IMR-90 (cell line): ENCODE measurements at regions not wholly inside any gene's neighbourhood (a gene's known extent, or its start where the extent isn't known, plus 50 kb on each side); places are given as distances from the start of the nearest gene placed in this dataset.

Experiments
- ATAC-seq: fragments of 200-7000 bp; cut with Tn5 transposase; 2 replicates; pipeline ENCODE4 v1.9.1; 2020; ENCODE audit warnings: low read depth, mild to moderate bottlenecking, moderate library complexity
- BruUV-seq: library from RNA; stranded (reverse); fragments of 400-500 nt; replicated peaks from 2 replicates; lab custom pipeline; 2021; lab: Mats Ljungman, UMichigan
- CTCF ChIA-PET: fragments of 300-600 bp; formaldehyde crosslinking; extraction: SDS; loops from one replicate; lab custom pipeline; 2021; ENCODE audit warnings: antibody characterized with exemption; lab: Yijun Ruan, JAX
- POLR2A ChIA-PET: fragments of 300-600 bp; sonication (Branson Sonifier 250); formaldehyde crosslinking; loops from one replicate; lab custom pipeline; 2022; ENCODE audit warnings: antibody characterized with exemption; ENCODE audit not compliant: unreplicated experiment; lab: Charles Lee
- DNase-seq: peaks from one replicate; pipeline ENCODE4 v3.0.0; 2013
- H2AFZ ChIP-seq: replicated peaks from 2 replicates; pipeline ENCODE3; 2013; ENCODE audit warnings: low read length, mild to moderate bottlenecking; ENCODE audit not compliant: poor library complexity
- H2AK5ac ChIP-seq: 2 replicates; pipeline ENCODE4 v1.6.1; 2013; ENCODE audit warnings: low read depth, low read length, inconsistent platforms
- H2AK9ac ChIP-seq: replicated peaks from 2 replicates; pipeline ENCODE3; 2013; ENCODE audit warnings: mild to moderate bottlenecking, low read depth, low read length, moderate library complexity; ENCODE audit not compliant: poor library complexity
- H2BK120ac ChIP-seq: 2 replicates; pipeline ENCODE4 v1.6.1; 2013; ENCODE audit warnings: low read depth, low read length, inconsistent platforms
- H2BK15ac ChIP-seq: 3 replicates; pipeline ENCODE4 v1.6.1; 2013; ENCODE audit warnings: low read depth, low read length, inconsistent platforms
- H2BK20ac ChIP-seq: 2 replicates; pipeline ENCODE4 v1.6.1; 2013; ENCODE audit warnings: low read depth, mild to moderate bottlenecking, inconsistent platforms, low read length, moderate library complexity
- H2BK5ac ChIP-seq: 2 replicates; pipeline ENCODE4 v1.6.1; 2013; ENCODE audit warnings: mild to moderate bottlenecking, low read depth, low read length, inconsistent platforms; ENCODE audit not compliant: poor library complexity, severe bottlenecking
- H3K14ac ChIP-seq: replicated peaks from 2 replicates; pipeline ENCODE4 v1.6.1; 2013; ENCODE audit warnings: low read depth, low read length, inconsistent platforms
- H3K18ac ChIP-seq: 2 replicates; pipeline ENCODE4 v1.6.1; 2013; ENCODE audit warnings: low read depth, low read length, control low read depth
- H3K23ac ChIP-seq: 2 replicates; pipeline ENCODE4 v1.6.1; 2013; ENCODE audit warnings: low read depth, low read length, inconsistent platforms
- H3K27ac ChIP-seq: 2 replicates; pipeline ENCODE4 v1.5.1; 2013; ENCODE audit warnings: mild to moderate bottlenecking, control low read depth, low read length; ENCODE audit not compliant: insufficient read depth
- H3K27me3 ChIP-seq: 2 replicates; pipeline ENCODE4 v1.6.1; 2013; ENCODE audit warnings: low read length; ENCODE audit not compliant: control insufficient read depth, insufficient read depth
- H3K36me3 ChIP-seq: 2 replicates; pipeline ENCODE4 v1.6.1; 2013; ENCODE audit warnings: low read length, mixed read lengths; ENCODE audit not compliant: control insufficient read depth, insufficient read depth
- H3K4ac ChIP-seq: 2 replicates; pipeline ENCODE4 v1.6.1; 2013; ENCODE audit warnings: low read depth, low read length, inconsistent platforms
- H3K4me1 ChIP-seq: 2 replicates; pipeline ENCODE4 v1.6.1; 2013; ENCODE audit warnings: low read length, mixed read lengths; ENCODE audit not compliant: control insufficient read depth, insufficient read depth
- H3K4me2 ChIP-seq: 2 replicates; pipeline ENCODE4 v1.6.1; 2013; ENCODE audit warnings: low read depth, mild to moderate bottlenecking, control low read depth, low read length, moderate library complexity
- H3K4me3 ChIP-seq: 2 replicates; pipeline ENCODE4 v1.5.1; 2013; ENCODE audit warnings: low read depth, mild to moderate bottlenecking, control low read depth, low read length, moderate library complexity; ENCODE audit not compliant: insufficient read depth
- H3K56ac ChIP-seq: 2 replicates; pipeline ENCODE4 v1.6.1; 2013; ENCODE audit warnings: low read length, inconsistent platforms; ENCODE audit not compliant: insufficient read depth; ENCODE audit errors: extremely low read depth
- H3K79me1 ChIP-seq, 2 experiments: 2 replicates each; pipeline ENCODE4 v1.6.1; 2013; ENCODE audit warnings: low read length in 2 of 2, inconsistent platforms in 1 of 2, low read depth in 1 of 2
- H3K9ac ChIP-seq: 2 replicates; pipeline ENCODE4 v1.6.1; 2013; ENCODE audit warnings: low read depth, low read length, control low read depth
- H3K9me1 ChIP-seq: 2 replicates; pipeline ENCODE4 v1.6.1; 2013; ENCODE audit warnings: low read length, inconsistent platforms; ENCODE audit not compliant: insufficient read depth
- H3K9me3 ChIP-seq: 2 replicates; pipeline ENCODE4 v1.6.1; 2013; ENCODE audit warnings: low read length; ENCODE audit not compliant: control insufficient read depth, insufficient read depth
- H4K20me1 ChIP-seq: 2 replicates; pipeline ENCODE4 v1.6.1; 2013; ENCODE audit warnings: low read length, inconsistent platforms; ENCODE audit not compliant: insufficient read depth
- H4K5ac ChIP-seq: 2 replicates; pipeline ENCODE4 v1.6.1; 2013; ENCODE audit warnings: mild to moderate bottlenecking, low read depth, low read length, control low read depth
- H4K8ac ChIP-seq, 2 experiments: 2 replicates each; pipeline ENCODE4 v1.6.1; 2013; ENCODE audit warnings: low read depth in 2 of 2, low read length in 2 of 2, control low read depth in 1 of 2, inconsistent platforms in 1 of 2
- H4K91ac ChIP-seq: 2 replicates; pipeline ENCODE4 v1.6.1; 2013; ENCODE audit warnings: low read depth, low read length, inconsistent platforms; ENCODE audit not compliant: insufficient read depth
- BHLHE40 ChIP-seq: fragments of 150-350 bp; IDR thresholded peaks from 2 replicates; pipeline ENCODE4 v1.6.1; 2016; ENCODE audit warnings: mild to moderate bottlenecking, low read depth, low read length
- CEBPB ChIP-seq: IDR thresholded peaks from 2 replicates; pipeline ENCODE4 v1.6.1; 2012; ENCODE audit warnings: low read depth, low read length, improper control_type of control experiment
- CHD1 ChIP-seq: IDR thresholded peaks from 2 replicates; pipeline ENCODE4 v1.6.1; 2012; ENCODE audit warnings: low read depth, low read length, improper control_type of control experiment
- ELK1 ChIP-seq: fragments of 150-350 bp; IDR thresholded peaks from 2 replicates; pipeline ENCODE4 v1.6.1; 2016; ENCODE audit warnings: low read depth, mild to moderate bottlenecking, low read length, moderate library complexity, borderline replicate concordance
- FOS ChIP-seq: fragments of 150-350 bp; IDR thresholded peaks from 2 replicates; pipeline ENCODE4 v1.6.1; 2016; ENCODE audit warnings: low read depth, low read length
- MAFK ChIP-seq: IDR thresholded peaks from 2 replicates; pipeline ENCODE4 v1.6.1; 2012; ENCODE audit warnings: low read depth, low read length, improper control_type of control experiment
- MAZ ChIP-seq: IDR thresholded peaks from 2 replicates; pipeline ENCODE4 v1.6.1; 2012; ENCODE audit warnings: low read depth, mild to moderate bottlenecking, low read length, improper control_type of control experiment, moderate library complexity, borderline replicate concordance
- MXI1 ChIP-seq: IDR thresholded peaks from 2 replicates; pipeline ENCODE4 v1.6.1; 2012; ENCODE audit warnings: low read depth, mild to moderate bottlenecking, low read length, moderate library complexity, borderline replicate concordance
- POLR2A ChIP-seq: IDR thresholded peaks from 2 replicates; pipeline ENCODE4 v1.6.1; 2012; ENCODE audit warnings: mild to moderate bottlenecking, low read depth, low read length
- RCOR1 ChIP-seq: IDR thresholded peaks from 2 replicates; pipeline ENCODE4 v1.6.1; 2012; ENCODE audit warnings: mild to moderate bottlenecking, low read length, improper control_type of control experiment; ENCODE audit not compliant: insufficient replicate concordance
- RFX5 ChIP-seq: IDR thresholded peaks from 2 replicates; pipeline ENCODE4 v1.8.0; 2012; ENCODE audit warnings: low read depth, mild to moderate bottlenecking, low read length, moderate library complexity
- SMC3 ChIP-seq: fragments of 150-350 bp; IDR thresholded peaks from 2 replicates; pipeline ENCODE4 v1.6.1; 2016; ENCODE audit warnings: low read depth, mild to moderate bottlenecking, antibody characterized with exemption, low read length, moderate library complexity
- WGBS, 2 experiments: methylation state at CpG; one replicate each; pipeline versions ENCODE4 v1.1.5 to v1.1.7; 2013; ENCODE audit warnings: missing lambda C conversion rate in 2 of 2; ENCODE audit not compliant: insufficient read length in 1 of 2; ENCODE audit errors: extremely low coverage in 2 of 2; 5-methylcytosine and 5-hydroxymethylcytosine counted together
- dilution Hi-C: fragments of 300-500 bp; cut with HindIII; formaldehyde crosslinking; loops from one replicate; pipeline ENCODE4 v1.14.3; 2018; ENCODE audit warnings: low sequenced_read_pairs; ENCODE audit not compliant: unreplicated experiment
- in situ Hi-C: fragments of 300-500 bp; cut with MboI; formaldehyde crosslinking; loops from 3 replicates; pipeline ENCODE4 v1.14.3; 2019; ENCODE audit warnings: low sequenced_read_pairs, inconsistent platforms, mixed read lengths
- intact Hi-C: fragments of 100-400 bp; cut with micrococcal nuclease; formaldehyde crosslinking; loops from 2 replicates; pipeline ENCODE4 v1.10.0; 2022

GRCh38 chr13:48909056-48909389, 66.7 kb upstream of the FNDC3A start:
- Histone ChIP-seq H4K91ac (no peak overlapping the region), H4K20me1 (no peaks in the 10 kb centered on the region), H2BK15ac (no peak overlapping the region), H3K36me3 (no peaks in the 10 kb centered on the region), H3K9me3 (no peaks in the 10 kb centered on the region), H4K5ac (no peak overlapping the region), H3K27me3 (peaks cover 1% of the 10 kb centered on the region; the same call in 1 of the 2 replicates), H3K9me1 (no peaks in the 10 kb centered on the region), H2AFZ (no peak overlapping the region), H3K9ac (no peak overlapping the region), H3K56ac (no peak overlapping the region), H3K14ac (no peak overlapping the region), H4K8ac (no peak overlapping the region), H2BK5ac (no peak overlapping the region), H3K18ac (no peak overlapping the region), H3K4me1 (no peaks in the 10 kb centered on the region), H3K4me2 (no peak overlapping the region), H3K4ac (no peak overlapping the region), H3K27ac (no peak overlapping the region), H3K79me1 (no peaks in the 10 kb centered on the region), H2BK20ac (no peak overlapping the region), H3K23ac (no peak overlapping the region), H2BK120ac (no peak overlapping the region), H2AK9ac (no peak overlapping the region), H2AK5ac (no peak overlapping the region), H3K4me3 (no peak overlapping the region)
- ATAC-seq (no peak), DNase-seq (no peak)
- POLR2A ChIA-PET, result no interaction called here
- dilution Hi-C loops, result no loop called here
- in situ Hi-C loops, result no loop called here
- WGBS, 2 experiments, result no CpG with 5 or more reads among the region's 2 CpGs
- CTCF ChIA-PET, result interaction anchor here (1.0 kb wide), 1 partner anchor 51 kb away, joined by 3 read pairs; no protein-coding TSS in a partner anchor
- intact Hi-C loops, result no loop called here
- TF ChIP-seq FOS (no peak), CHD1 (no peak), RFX5 (no peak), RCOR1 (no peak), MAFK (no peak), SMC3 (no peak), POLR2A (no peak), ELK1 (no peak), MXI1 (no peak), CEBPB (no peak), BHLHE40 (no peak), MAZ (no peak)
- BruUV-seq, result no TSS peak
